Thyroid gland (tissue), 4 donors: ENCODE measurements at regions not wholly inside any gene's neighbourhood (a gene's known extent, or its start where the extent isn't known, plus 50 kb on each side); places are given as distances from the start of the nearest gene placed in this dataset.

ENCODE experiments used
- DNase-seq, 2 donors: peaks; one replicate each; pipeline ENCODE4 v3.0.0-alpha.2; 2019
- H3K27ac ChIP-seq, 3 donors: fragments of 200-600 bp; sonication (generic); 1 replicate in 2 of 3; 2 replicates in 1 of 3; pipeline ENCODE4 v1.5.1; 2016 to 2019; ENCODE audit warnings: mild to moderate bottlenecking in 1 of 3, moderate library complexity in 1 of 3
- H3K27me3 ChIP-seq: fragments of 200-600 bp; sonication (generic); one replicate; pipeline ENCODE4 v1.5.1; 2019
- H3K36me3 ChIP-seq, 2 donors: fragments of 200-600 bp; sonication (generic); one replicate each; pipeline ENCODE4 v1.5.1; 2016 to 2019
- H3K4me1 ChIP-seq, 2 donors: fragments of 200-600 bp; sonication (generic); one replicate each; pipeline ENCODE4 v1.5.1; 2017 to 2019
- H3K4me3 ChIP-seq, 3 donors: fragments of 200-600 bp; sonication (generic); replicated peaks in 1 of 3; 1 replicate in 2 of 3; 2 replicates in 1 of 3; pipeline ENCODE4 v1.5.1; 2016; ENCODE audit warnings: mild to moderate bottlenecking in 1 of 3
- H3K9me3 ChIP-seq: fragments of 200-600 bp; sonication (generic); one replicate; pipeline ENCODE4 v1.5.1; 2017
- POLR2A ChIP-seq, 2 donors: fragments of 450-650 bp; IDR thresholded peaks; one replicate each; pipeline ENCODE4 v1.6.1; 2017; ENCODE audit warnings: antibody characterized with exemption in 2 of 2, mild to moderate bottlenecking in 2 of 2, moderate library complexity in 1 of 2
- WGBS, 2 donors: methylation state at CpG; one replicate each; pipeline ENCODE4 v1.1.5; 2017; 5-methylcytosine and 5-hydroxymethylcytosine counted together
- intact Hi-C: fragments of 100-400 bp; cut with DNase I; formaldehyde crosslinking; loops from one replicate; pipeline ENCODE4 v1.15.1; 2023
- TF ChIP-seq, protein P1 (sequence below), 6 experiments: fragments of 200-600 bp in 3 of 6; fragments of 450-650 bp in 3 of 6; sonication (generic) in 3 of 6; IDR thresholded peaks; one replicate each; pipeline ENCODE4 v1.5.1; 2016 to 2019; ENCODE audit warnings: antibody characterized with exemption in 6 of 6, mild to moderate bottlenecking in 2 of 6, inconsistent platforms in 1 of 6, moderate library complexity in 1 of 6

DNA sequence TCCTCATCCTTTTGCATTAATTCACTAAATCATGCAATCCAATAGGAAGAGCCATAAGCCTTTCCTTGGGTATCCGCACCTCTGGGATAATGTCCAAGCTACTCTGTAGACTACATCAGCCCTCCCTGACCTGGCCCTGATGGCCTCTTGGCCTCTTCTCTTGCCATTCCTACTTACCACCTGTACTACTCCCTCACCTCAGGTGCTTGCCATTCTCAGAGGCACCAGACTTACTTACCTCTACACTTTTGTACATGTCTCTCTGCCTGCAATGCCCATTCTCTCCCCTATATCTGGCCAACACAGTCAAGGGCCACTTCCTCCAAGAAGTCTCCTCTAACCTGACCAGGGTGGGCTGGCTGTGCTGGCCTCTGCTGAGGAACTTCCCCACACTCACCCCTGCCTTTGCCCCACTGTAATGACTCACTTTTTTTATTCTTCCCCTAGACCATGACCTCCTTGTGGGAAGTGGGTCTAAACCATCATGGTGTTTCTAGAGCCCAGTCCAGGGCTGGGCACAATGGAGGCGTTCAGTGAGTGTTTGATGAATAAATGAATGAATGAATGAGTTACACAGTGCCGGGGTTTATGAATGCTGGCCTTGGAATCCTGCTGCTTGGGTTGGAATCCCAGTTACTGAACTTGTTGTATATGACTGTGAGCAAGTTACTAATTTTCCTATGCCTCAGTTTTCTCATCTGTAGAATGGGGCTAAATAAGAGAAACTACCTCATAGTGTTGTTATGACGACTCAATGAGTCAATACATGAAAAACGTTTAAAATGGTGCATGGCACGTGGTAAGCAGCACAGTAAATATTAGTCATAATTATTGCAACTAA is 179.8 kb downstream of the FOXD2 start:
- H3K9me3 ChIP-seq, result no peaks in the 10 kb centered on the region
- intact Hi-C loops, result no loop called here
- TF ChIP-seq POLR2A (IDR thresholded peaks at IDR 0.05), result no peak
- TF ChIP-seq, protein P1, sequence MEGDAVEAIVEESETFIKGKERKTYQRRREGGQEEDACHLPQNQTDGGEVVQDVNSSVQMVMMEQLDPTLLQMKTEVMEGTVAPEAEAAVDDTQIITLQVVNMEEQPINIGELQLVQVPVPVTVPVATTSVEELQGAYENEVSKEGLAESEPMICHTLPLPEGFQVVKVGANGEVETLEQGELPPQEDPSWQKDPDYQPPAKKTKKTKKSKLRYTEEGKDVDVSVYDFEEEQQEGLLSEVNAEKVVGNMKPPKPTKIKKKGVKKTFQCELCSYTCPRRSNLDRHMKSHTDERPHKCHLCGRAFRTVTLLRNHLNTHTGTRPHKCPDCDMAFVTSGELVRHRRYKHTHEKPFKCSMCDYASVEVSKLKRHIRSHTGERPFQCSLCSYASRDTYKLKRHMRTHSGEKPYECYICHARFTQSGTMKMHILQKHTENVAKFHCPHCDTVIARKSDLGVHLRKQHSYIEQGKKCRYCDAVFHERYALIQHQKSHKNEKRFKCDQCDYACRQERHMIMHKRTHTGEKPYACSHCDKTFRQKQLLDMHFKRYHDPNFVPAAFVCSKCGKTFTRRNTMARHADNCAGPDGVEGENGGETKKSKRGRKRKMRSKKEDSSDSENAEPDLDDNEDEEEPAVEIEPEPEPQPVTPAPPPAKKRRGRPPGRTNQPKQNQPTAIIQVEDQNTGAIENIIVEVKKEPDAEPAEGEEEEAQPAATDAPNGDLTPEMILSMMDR (IDR thresholded peaks at IDR 0.05), result no peak

DNA sequence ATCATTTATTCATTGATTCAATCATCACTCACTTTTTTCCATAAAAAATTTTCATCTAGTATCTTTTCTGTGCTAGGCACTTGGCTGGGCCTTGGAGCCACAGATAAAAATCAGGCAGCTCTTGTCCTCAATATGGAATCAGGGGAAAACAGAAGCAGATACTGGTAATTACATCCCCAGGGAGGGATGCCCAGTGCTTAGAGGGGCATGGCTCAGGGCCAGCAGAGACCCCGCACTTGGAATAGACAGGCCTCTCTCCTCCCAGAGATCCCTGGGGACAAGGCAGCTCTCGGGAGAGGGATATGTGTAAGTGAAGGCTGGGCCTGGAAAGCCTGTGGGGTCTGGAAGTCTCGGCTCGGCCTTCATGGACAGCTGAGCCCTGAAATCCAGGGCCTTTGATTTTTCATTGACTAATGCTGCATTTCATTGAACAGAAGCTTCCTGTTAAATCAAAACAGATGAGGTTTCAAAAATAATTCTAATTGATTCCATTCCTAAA is 180.4 kb downstream of the FOXD2 start:
- TF ChIP-seq, protein P1 (IDR thresholded peaks at IDR 0.05), result no peak
- no peak for TF ChIP-seq POLR2A (IDR thresholded peaks at IDR 0.05)
- no peaks in the 10 kb centered on the region for H3K27me3 ChIP-seq
- no peaks in the 10 kb centered on the region for H3K9me3 ChIP-seq
- no peaks in the 10 kb centered on the region for H3K4me1 ChIP-seq
- 80 to 90% methylated on average over 4 of the region's 4 CpGs for WGBS, 2 donors
- H3K27ac ChIP-seq, result no peak overlapping the region
- intact Hi-C loops, result no loop called here
- H3K36me3 ChIP-seq, result no peaks in the 10 kb centered on the region
- no peak overlapping the region for H3K4me3 ChIP-seq
- no peak for DNase-seq

More for the DNA sequence above, 179.8 kb downstream of the FOXD2 start:
- Histone ChIP-seq H3K27me3 (no peaks in the 10 kb centered on the region), H3K4me1 (no peaks in the 10 kb centered on the region), H3K36me3 (no peaks in the 10 kb centered on the region), H3K27ac (no peak overlapping the region), H3K4me3 (no peak overlapping the region)
- whole genome bisulfite sequencing, 2 donors, result 94% methylated on average over 6 of the region's 6 CpGs
- no peak for DNase-seq

DNA sequence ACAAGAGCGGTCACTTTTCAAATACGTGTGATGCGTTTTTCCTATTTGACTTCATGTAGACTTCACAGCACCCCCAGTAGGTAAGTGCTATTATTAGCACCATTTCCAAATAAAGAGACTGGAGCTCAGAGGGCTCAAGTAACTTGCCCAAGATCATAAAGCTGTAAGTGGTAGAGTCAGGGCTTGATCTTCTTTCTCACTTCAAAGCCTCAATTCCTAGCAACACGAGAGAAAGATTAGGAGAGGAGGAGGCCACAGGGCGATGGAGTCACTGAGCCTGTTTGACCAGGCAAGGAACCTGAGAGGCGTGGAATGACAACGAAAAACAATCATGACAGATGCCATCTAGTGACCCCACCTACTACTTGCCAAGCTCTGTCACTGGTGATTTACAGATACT is 181.0 kb downstream of the FOXD2 start:
- intact Hi-C loops, result no loop called here
- Histone ChIP-seq H3K4me3 (no peak overlapping the region), H3K36me3 (no peaks in the 10 kb centered on the region), H3K4me1 (no peaks in the 10 kb centered on the region), H3K27me3 (no peaks in the 10 kb centered on the region), H3K9me3 (no peaks in the 10 kb centered on the region), H3K27ac (no peak overlapping the region)
- no peak for DNase-seq
- WGBS, 2 donors, result 65 to 78% methylated on average over 7 of the region's 7 CpGs
- TF ChIP-seq, protein P1 (IDR thresholded peaks at IDR 0.05), result no peak
- no peak for TF ChIP-seq POLR2A (IDR thresholded peaks at IDR 0.05)

DNA sequence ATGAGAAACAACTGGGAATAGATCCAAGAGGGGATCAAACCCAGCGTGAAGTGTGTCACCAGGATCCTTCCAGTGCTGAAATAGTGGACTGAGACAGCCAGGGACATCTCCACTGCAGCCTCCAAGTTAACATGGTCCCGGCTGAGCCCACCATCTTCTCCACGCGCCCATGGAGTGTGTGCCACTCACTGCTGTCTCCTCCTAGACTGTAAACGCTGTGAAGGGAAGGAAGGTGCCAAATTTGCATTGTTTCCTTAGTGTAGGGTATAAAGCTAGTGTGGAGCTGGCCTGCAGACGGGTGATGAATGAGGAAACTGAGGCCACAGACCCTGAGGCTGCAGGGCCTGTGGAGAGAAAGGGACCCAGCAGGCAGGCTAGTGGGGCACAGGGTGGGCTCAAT is 183.6 kb downstream of the FOXD2 start:
- no peak for TF ChIP-seq POLR2A (IDR thresholded peaks at IDR 0.05)
- TF ChIP-seq, protein P1 (IDR thresholded peaks at IDR 0.05), result no peak
- intact Hi-C loops, result no loop called here
- DNase-seq, result no peak
- Histone ChIP-seq H3K36me3 (no peaks in the 10 kb centered on the region), H3K27ac (no peak overlapping the region), H3K4me3 (no peak overlapping the region), H3K27me3 (no peaks in the 10 kb centered on the region), H3K4me1 (no peaks in the 10 kb centered on the region), H3K9me3 (no peaks in the 10 kb centered on the region)
- 88 to 95% methylated on average over 6 of the region's 6 CpGs for WGBS, 2 donors

DNA sequence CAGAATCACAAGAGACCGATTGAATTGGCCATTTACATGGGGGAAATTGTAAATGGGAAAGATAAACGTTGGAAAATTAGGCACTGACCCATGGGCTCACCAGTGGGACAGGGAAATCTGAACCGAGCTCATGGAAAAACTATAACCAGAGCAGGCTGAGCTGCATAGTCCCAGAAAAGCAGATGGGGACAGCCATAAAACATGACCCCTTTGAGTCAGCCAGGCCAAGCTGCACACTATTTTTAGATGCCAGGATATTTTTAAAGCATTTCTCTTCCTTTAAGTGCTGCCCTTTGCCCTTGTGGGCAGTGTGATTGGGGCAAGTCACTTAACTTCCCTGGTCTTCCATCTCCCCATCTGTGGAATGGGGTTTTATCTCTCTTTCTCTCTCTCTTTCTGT is 184.1 kb downstream of the FOXD2 start:
- 63 to 71% methylated on average over 3 of the region's 3 CpGs for WGBS, 2 donors
- DNase-seq, result no peak
- Histone ChIP-seq H3K9me3 (no peaks in the 10 kb centered on the region), H3K4me1 (no peaks in the 10 kb centered on the region), H3K27ac (no peak overlapping the region), H3K36me3 (no peaks in the 10 kb centered on the region), H3K27me3 (no peaks in the 10 kb centered on the region), H3K4me3 (no peak overlapping the region)
- intact Hi-C loops, result no loop called here
- no peak for TF ChIP-seq POLR2A (IDR thresholded peaks at IDR 0.05)
- TF ChIP-seq, protein P1 (IDR thresholded peaks at IDR 0.05), result no peak
